ENCODE measurements at regions not wholly inside any gene's neighbourhood (a gene's known extent, or its start where the extent isn't known, plus 50 kb on each side); places are given as distances from the start of the nearest gene placed in this dataset.
A peak's percentile ranks its signal among the peaks of the same experiment; 100 is the strongest.

DNA sequence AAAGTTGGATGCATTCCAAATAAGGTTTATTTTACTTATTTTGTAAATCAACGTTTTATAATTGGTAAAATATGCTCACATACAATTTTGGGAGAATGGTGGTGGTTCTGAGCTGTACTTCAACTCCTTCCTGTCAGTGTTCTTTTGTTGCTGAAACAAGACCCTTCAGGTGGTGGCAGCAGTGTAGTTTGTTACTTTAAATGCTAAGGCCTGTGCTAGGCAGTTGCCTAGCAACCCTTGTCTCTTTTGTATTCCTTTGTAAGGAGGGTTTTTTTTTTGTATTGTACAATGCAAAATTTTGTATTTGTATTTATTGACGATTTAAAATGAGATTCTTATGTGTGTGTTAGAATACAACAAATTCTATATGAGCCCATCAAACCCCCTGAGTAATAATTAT, 166.0 kb upstream of the FAM98A start:
- Histone ChIP-seq H3K79me2 (ENCODE audit: control insufficient read depth, insufficient read depth, low read length) (no peaks in the 10 kb centered on the region), H4K20me1 (ENCODE audit: control insufficient read depth, insufficient read depth) (no peaks in the 10 kb centered on the region), H3K36me3 (ENCODE audit: control insufficient read depth in 2 of 2, insufficient read depth in 2 of 2, low read length in 1 of 2) (no peaks in the 10 kb centered on the region), H3K4me2 (ENCODE audit: control insufficient read depth, insufficient read depth) (no peak overlapping the region), H3K4me3 (no peak overlapping the region), H3K9me3 (replicated peaks; ENCODE audit: control insufficient read depth, insufficient read depth, low read length) (no peaks in the 10 kb centered on the region), H3K4me1 (ENCODE audit: control insufficient read depth, insufficient read depth, low read length) (no peaks in the 10 kb centered on the region), H3K9ac (ENCODE audit: control insufficient read depth, insufficient read depth, low read length) (no peak overlapping the region), H2AFZ (ENCODE audit: control insufficient read depth, low read depth, low read length) (no peak overlapping the region), H3K27me3 (replicated peaks in 1 of 2; ENCODE audit: control insufficient read depth in 2 of 2, insufficient read depth in 2 of 2, low read length in 1 of 2) (no peaks in the 10 kb centered on the region), H3K27ac (ENCODE audit: control insufficient read depth, insufficient read depth) (no peak overlapping the region)
- DNase-seq (ENCODE audit: low read depth, low spot score) (no peak), FAIRE-seq (no peak), ATAC-seq (0 out of 3 replicates have a peak, but pooled peaks have one; percentile 31)
- no TSS peak for BruUV-seq (replicated peaks)
- SMC1A ChIA-PET (ENCODE audit: uncharacterized antibody, unreplicated experiment), result interaction anchor here (0.7 to 2.1 kb wide), 2 partner anchors 13 to 54 kb away, joined by 3 to 5 read pairs; no protein-coding TSS in a partner anchor
- CTCF ChIA-PET, result no interaction called here
- POLR2A ChIA-PET, result no interaction called here
- TF ChIP-seq BMI1 (IDR thresholded peaks at IDR 0.05; ENCODE audit: borderline replicate concordance) (peak; percentile 87), RAD21 (IDR thresholded peaks at IDR 0.05; ENCODE audit: insufficient read depth, low read depth, low read length) (0 out of 2 replicates have a peak, but pooled peaks have one; percentile 19), NRF1 (conservative IDR thresholded peaks at IDR 0.05; ENCODE audit: low read depth, low read length) (no peak)
- intact Hi-C loops (cut with micrococcal nuclease; ENCODE audit: unreplicated experiment), result no loop called here
- RAD21 ChIA-PET (ENCODE audit: unreplicated experiment), result no interaction called here
- in situ Hi-C loops (cut with MboI), result no loop called here
- 0% methylated on average over 2 of the region's 2 CpGs for WGBS (ENCODE audit: insufficient coverage, insufficient replicate concordance, low lambda C conversion rate, missing lambda C conversion rate)

DNA sequence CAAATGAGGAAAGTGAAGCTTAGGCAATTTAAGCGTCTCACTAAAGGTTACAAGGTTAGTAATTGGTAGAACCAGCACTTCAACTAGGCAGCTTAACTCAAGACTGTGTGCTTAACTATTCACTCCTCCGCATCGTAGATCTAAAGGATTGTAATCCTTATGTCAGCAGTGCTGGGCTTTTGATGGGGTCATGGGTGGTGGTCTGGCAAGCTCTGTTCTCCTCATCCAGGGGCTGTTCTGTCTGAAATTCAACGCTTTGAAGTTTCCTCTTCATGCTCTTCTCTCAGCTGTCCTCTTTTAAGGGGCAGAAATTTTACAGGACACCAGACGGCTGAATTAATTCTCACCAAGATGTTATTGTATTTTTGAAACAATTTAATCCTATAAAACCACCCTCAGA, 165.5 kb upstream of the FAM98A start:
- Histone ChIP-seq H3K27ac (ENCODE audit: control insufficient read depth, insufficient read depth) (no peak overlapping the region), H2AFZ (ENCODE audit: control insufficient read depth, low read depth, low read length) (no peak overlapping the region), H3K79me2 (ENCODE audit: control insufficient read depth, insufficient read depth, low read length) (no peaks in the 10 kb centered on the region), H3K36me3 (ENCODE audit: control insufficient read depth in 2 of 2, insufficient read depth in 2 of 2, low read length in 1 of 2) (no peaks in the 10 kb centered on the region), H3K9ac (ENCODE audit: control insufficient read depth, insufficient read depth, low read length) (no peak overlapping the region), H3K27me3 (replicated peaks in 1 of 2; ENCODE audit: control insufficient read depth in 2 of 2, insufficient read depth in 2 of 2, low read length in 1 of 2) (no peaks in the 10 kb centered on the region), H3K4me1 (ENCODE audit: control insufficient read depth, insufficient read depth, low read length) (no peaks in the 10 kb centered on the region), H3K9me3 (replicated peaks; ENCODE audit: control insufficient read depth, insufficient read depth, low read length) (no peaks in the 10 kb centered on the region), H3K4me3 (no peak overlapping the region), H3K4me2 (ENCODE audit: control insufficient read depth, insufficient read depth) (no peak overlapping the region), H4K20me1 (ENCODE audit: control insufficient read depth, insufficient read depth) (no peaks in the 10 kb centered on the region)
- DNase-seq (ENCODE audit: low read depth, low spot score), result no peak
- CTCF ChIA-PET, result no interaction called here
- SMC1A ChIA-PET (ENCODE audit: uncharacterized antibody, unreplicated experiment), result interaction anchor here (0.7 to 2.1 kb wide), 3 partner anchors 13 to 1657 kb away, joined by 3 to 5 read pairs (median 3); no protein-coding TSS in a partner anchor
- BruUV-seq (replicated peaks), result no TSS peak
- RAD21 ChIA-PET (ENCODE audit: unreplicated experiment), result interaction anchor here (0.6 kb wide), 1 partner anchor 40 kb away, joined by 3 read pairs; no protein-coding TSS in a partner anchor
- no peak for TF ChIP-seq SMC3 (IDR thresholded peaks at IDR 0.05; ENCODE audit: borderline replicate concordance, low read length)
- no peak for TF ChIP-seq MTA2 (IDR thresholded peaks at IDR 0.05; ENCODE audit: low read depth)
- TF ChIP-seq MEF2A (IDR thresholded peaks at IDR 0.05; ENCODE audit: insufficient read depth, low read depth, low read length), result no peak
- no peak for TF ChIP-seq SIX5 (IDR thresholded peaks at IDR 0.05; ENCODE audit: low read depth, low read length, severe bottlenecking)
- no peak for TF ChIP-seq POLR2AphosphoS5 (IDR thresholded peaks at IDR 0.05; ENCODE audit: low read length)
- TF ChIP-seq, protein P1, sequence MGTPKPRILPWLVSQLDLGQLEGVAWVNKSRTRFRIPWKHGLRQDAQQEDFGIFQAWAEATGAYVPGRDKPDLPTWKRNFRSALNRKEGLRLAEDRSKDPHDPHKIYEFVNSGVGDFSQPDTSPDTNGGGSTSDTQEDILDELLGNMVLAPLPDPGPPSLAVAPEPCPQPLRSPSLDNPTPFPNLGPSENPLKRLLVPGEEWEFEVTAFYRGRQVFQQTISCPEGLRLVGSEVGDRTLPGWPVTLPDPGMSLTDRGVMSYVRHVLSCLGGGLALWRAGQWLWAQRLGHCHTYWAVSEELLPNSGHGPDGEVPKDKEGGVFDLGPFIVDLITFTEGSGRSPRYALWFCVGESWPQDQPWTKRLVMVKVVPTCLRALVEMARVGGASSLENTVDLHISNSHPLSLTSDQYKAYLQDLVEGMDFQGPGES (IDR thresholded peaks at IDR 0.05), result no peak
- TF ChIP-seq, protein P2, sequence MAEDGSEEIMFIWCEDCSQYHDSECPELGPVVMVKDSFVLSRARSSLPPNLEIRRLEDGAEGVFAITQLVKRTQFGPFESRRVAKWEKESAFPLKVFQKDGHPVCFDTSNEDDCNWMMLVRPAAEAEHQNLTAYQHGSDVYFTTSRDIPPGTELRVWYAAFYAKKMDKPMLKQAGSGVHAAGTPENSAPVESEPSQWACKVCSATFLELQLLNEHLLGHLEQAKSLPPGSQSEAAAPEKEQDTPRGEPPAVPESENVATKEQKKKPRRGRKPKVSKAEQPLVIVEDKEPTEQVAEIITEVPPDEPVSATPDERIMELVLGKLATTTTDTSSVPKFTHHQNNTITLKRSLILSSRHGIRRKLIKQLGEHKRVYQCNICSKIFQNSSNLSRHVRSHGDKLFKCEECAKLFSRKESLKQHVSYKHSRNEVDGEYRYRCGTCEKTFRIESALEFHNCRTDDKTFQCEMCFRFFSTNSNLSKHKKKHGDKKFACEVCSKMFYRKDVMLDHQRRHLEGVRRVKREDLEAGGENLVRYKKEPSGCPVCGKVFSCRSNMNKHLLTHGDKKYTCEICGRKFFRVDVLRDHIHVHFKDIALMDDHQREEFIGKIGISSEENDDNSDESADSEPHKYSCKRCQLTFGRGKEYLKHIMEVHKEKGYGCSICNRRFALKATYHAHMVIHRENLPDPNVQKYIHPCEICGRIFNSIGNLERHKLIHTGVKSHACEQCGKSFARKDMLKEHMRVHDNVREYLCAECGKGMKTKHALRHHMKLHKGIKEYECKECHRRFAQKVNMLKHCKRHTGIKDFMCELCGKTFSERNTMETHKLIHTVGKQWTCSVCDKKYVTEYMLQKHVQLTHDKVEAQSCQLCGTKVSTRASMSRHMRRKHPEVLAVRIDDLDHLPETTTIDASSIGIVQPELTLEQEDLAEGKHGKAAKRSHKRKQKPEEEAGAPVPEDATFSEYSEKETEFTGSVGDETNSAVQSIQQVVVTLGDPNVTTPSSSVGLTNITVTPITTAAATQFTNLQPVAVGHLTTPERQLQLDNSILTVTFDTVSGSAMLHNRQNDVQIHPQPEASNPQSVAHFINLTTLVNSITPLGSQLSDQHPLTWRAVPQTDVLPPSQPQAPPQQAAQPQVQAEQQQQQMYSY (CRISPR knock-in tag; IDR thresholded peaks at IDR 0.05), result no peak
- no peak for TF ChIP-seq FOS (IDR thresholded peaks at IDR 0.05; ENCODE audit: borderline replicate concordance, extremely low read depth, insufficient read length)
- no peak for TF ChIP-seq BACH1 (IDR thresholded peaks at IDR 0.05; ENCODE audit: borderline replicate concordance)
- POLR2A ChIA-PET, result interaction anchor here (0.6 kb wide), 1 partner anchor 125 kb away, joined by 6 read pairs; no protein-coding TSS in a partner anchor
- WGBS (ENCODE audit: insufficient coverage, insufficient replicate concordance, low lambda C conversion rate, missing lambda C conversion rate), result 74% methylated on average over 5 of the region's 5 CpGs
- intact Hi-C loops (cut with micrococcal nuclease; ENCODE audit: unreplicated experiment), result no loop called here
- in situ Hi-C loops (cut with MboI), result no loop called here
- ATAC-seq, result no peak
- FAIRE-seq, result no peak

Measured in GM12878 (cell line).